ENCODE measurements at regions not wholly inside any gene's neighbourhood (a gene's known extent, or its start where the extent isn't known, plus 50 kb on each side); places are given as distances from the start of the nearest gene placed in this dataset.
"Not testable (repeated sequence)": the region's sequence is repeated elsewhere in the genome, so short reads cannot be mapped to it uniquely, and the experiment has no call there.

- H3K4me3 ChIP-seq (ENCODE audit: low read depth, low read length): no peak overlapping the region
- no peak for TF ChIP-seq CTCF (IDR thresholded peaks at IDR 0.05; ENCODE audit: insufficient read depth, low read length, missing control alignments)
- ChIA-PET POLR2A (no interaction called here), CTCF (interaction anchor here (1.2 kb wide), 1 partner anchor 12 kb away, joined by 3 read pairs; no protein-coding TSS in a partner anchor)
- DNase-seq (ENCODE audit: low read depth, low spot score): no peak
Measured at GRCh38 chr18:46179306-46179705, 75.1 kb downstream of the HAUS1 start.

- no peak for TF ChIP-seq CTCF (IDR thresholded peaks at IDR 0.05; ENCODE audit: insufficient read depth, low read length, missing control alignments)
- no peak overlapping the region for H3K4me3 ChIP-seq (ENCODE audit: low read depth, low read length)
- POLR2A ChIA-PET: interaction anchor here (1.1 kb wide), 1 partner anchor 9 kb away, joined by 3 read pairs; a partner anchor contains a TSS
- CTCF ChIA-PET: interaction anchor here (0.8 to 6.8 kb wide), 5 partner anchors 10 to 57 kb away, joined by 3 to 58 read pairs (median 3); a partner anchor contains a TSS
- no peak for DNase-seq (ENCODE audit: low read depth, low spot score)
Measured at GRCh38 chr18:46182633-46183358, 78.6 kb downstream of the HAUS1 start.

- DNase-seq (ENCODE audit: low read depth, low spot score); H3K4me3 ChIP-seq (ENCODE audit: low read depth, low read length); POLR2A ChIA-PET: not testable (repeated sequence)
- CTCF ChIA-PET: interaction anchor here (0.9 to 6.8 kb wide), 5 partner anchors 9 to 294 kb away, joined by 3 to 58 read pairs (median 6); a partner anchor contains a TSS
Measured at GRCh38 chr18:46184296-46184695, 80.1 kb downstream of the HAUS1 start.

GRCh38 chr18:46184727-46185126 is 80.5 kb downstream of the HAUS1 start:
- TF ChIP-seq CTCF (IDR thresholded peaks at IDR 0.05; ENCODE audit: insufficient read depth, low read length, missing control alignments): no peak
- no peak for DNase-seq (ENCODE audit: low read depth, low spot score)
- POLR2A ChIA-PET: no interaction called here
- H3K4me3 ChIP-seq (ENCODE audit: low read depth, low read length): no peak overlapping the region
- CTCF ChIA-PET: interaction anchor here (1.2 to 6.8 kb wide), 4 partner anchors 9 to 294 kb away, joined by 3 to 58 read pairs (median 8); a partner anchor contains a TSS

GRCh38 chr18:46190667-46191066 is 86.5 kb downstream of the HAUS1 start:
- no peak for DNase-seq (ENCODE audit: low read depth, low spot score)
- no peak overlapping the region for H3K4me3 ChIP-seq (ENCODE audit: low read depth, low read length)
- ChIA-PET POLR2A (no interaction called here), CTCF (interaction anchor here (0.6 to 1.6 kb wide), 7 partner anchors 9 to 98 kb away, joined by 3 to 8 read pairs (median 3); a partner anchor contains a TSS)
- TF ChIP-seq CTCF (IDR thresholded peaks at IDR 0.05; ENCODE audit: insufficient read depth, low read length, missing control alignments): no peak

- CTCF ChIA-PET: interaction anchor here (5.5 kb wide), 1 partner anchor 24 kb away, joined by 31 read pairs; a partner anchor contains a TSS
Measured at GRCh38 chr18:46196627-46197243, 92.5 kb downstream of the HAUS1 start.

More at GRCh38 chr18:46196627-46197243, 92.5 kb downstream of the HAUS1 start:
- POLR2A ChIA-PET: interaction anchor here (0.7 kb wide), 1 partner anchor 82 kb away, joined by 4 read pairs; no protein-coding TSS in a partner anchor
- TF ChIP-seq CTCF (IDR thresholded peaks at IDR 0.05; ENCODE audit: insufficient read depth, low read length, missing control alignments): no peak
- no peak for DNase-seq (ENCODE audit: low read depth, low spot score)
- H3K4me3 ChIP-seq (ENCODE audit: low read depth, low read length): no peak overlapping the region
